ENCODE measurements at regions not wholly inside any gene's neighbourhood (a gene's known extent, or its start where the extent isn't known, plus 50 kb on each side); places are given as distances from the start of the nearest gene placed in this dataset.

DNA sequence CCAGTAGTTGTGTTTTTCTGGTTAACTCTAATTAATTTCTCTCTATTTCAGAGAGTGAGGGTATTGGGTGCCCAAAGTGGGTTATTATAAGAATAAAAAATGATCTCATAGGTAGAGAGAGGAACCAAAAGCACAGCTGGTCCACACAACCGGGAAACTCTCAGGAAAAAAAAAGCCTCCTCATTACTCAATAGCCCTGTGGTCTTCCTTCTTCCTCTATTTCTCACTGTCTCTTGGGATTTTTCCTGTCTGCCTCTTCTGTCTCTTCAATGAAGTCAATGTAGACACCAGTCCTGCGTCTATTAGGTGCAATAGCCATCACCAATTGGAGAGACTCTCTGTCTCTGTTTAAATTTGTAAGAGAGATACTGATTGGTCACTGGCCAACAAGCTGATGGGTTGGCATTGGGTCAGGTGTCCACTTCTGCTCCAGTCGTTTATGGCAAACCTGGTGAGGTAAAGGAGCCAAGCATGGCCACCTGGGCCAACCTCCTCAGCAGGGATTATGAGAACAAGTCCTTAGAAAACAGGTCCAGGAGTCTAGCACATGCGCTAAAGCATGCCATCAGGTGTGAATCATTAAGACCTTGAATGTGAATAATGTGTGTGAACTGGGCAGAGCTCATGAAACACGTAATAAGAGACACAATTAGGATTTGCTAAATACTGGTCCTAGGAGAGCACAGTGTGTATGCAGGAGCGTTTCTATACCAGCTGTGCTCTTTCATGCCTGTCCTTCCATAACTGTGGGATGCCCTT, 443.0 kb upstream of the RUNX1 start:
- TF ChIP-seq, protein P1, sequence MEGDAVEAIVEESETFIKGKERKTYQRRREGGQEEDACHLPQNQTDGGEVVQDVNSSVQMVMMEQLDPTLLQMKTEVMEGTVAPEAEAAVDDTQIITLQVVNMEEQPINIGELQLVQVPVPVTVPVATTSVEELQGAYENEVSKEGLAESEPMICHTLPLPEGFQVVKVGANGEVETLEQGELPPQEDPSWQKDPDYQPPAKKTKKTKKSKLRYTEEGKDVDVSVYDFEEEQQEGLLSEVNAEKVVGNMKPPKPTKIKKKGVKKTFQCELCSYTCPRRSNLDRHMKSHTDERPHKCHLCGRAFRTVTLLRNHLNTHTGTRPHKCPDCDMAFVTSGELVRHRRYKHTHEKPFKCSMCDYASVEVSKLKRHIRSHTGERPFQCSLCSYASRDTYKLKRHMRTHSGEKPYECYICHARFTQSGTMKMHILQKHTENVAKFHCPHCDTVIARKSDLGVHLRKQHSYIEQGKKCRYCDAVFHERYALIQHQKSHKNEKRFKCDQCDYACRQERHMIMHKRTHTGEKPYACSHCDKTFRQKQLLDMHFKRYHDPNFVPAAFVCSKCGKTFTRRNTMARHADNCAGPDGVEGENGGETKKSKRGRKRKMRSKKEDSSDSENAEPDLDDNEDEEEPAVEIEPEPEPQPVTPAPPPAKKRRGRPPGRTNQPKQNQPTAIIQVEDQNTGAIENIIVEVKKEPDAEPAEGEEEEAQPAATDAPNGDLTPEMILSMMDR (IDR thresholded peaks at IDR 0.05; ENCODE audit: extremely low read depth in 1 of 2, insufficient read depth in 1 of 2, low read depth in 1 of 2, low read length in 2 of 2): no peak
- no peak for TF ChIP-seq JUN (IDR thresholded peaks at IDR 0.05; ENCODE audit: borderline replicate concordance, insufficient read depth, insufficient read length, low read depth)

All from endothelial cell of umbilical vein (primary cell).